ENCODE measurements at regions not wholly inside any gene's neighbourhood (a gene's known extent, or its start where the extent isn't known, plus 50 kb on each side); places are given as distances from the start of the nearest gene placed in this dataset.

DNA sequence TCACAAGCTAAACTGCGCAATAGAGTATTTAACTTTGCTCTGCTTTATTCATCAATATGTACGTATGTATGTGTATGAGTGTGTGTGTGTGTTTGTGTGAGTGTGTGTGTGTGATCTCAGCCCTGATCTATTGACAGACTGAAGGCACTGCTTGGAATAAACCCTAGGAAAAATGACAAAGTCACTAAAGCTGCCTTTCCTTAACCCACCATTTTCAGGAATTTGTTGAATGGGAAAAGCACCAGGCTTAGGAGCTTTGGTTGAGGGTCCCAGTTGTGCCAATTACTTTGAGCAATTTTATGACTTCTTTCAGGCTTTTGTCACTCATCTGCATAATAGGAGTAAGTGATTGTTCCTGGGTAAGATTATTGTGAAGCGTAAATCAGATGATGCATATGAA lies 108.6 kb upstream of the TLR4 start:
- no peak for TF ChIP-seq RFX5 (IDR thresholded peaks at IDR 0.05; ENCODE audit: low read length)
- no peak for TF ChIP-seq ELF1 (IDR thresholded peaks at IDR 0.05)
- no peak for TF ChIP-seq RCOR1 (IDR thresholded peaks at IDR 0.05; ENCODE audit: low read length)
- no peak for TF ChIP-seq RAD21 (IDR thresholded peaks at IDR 0.05; ENCODE audit: low read length)
- TF ChIP-seq, protein P1, sequence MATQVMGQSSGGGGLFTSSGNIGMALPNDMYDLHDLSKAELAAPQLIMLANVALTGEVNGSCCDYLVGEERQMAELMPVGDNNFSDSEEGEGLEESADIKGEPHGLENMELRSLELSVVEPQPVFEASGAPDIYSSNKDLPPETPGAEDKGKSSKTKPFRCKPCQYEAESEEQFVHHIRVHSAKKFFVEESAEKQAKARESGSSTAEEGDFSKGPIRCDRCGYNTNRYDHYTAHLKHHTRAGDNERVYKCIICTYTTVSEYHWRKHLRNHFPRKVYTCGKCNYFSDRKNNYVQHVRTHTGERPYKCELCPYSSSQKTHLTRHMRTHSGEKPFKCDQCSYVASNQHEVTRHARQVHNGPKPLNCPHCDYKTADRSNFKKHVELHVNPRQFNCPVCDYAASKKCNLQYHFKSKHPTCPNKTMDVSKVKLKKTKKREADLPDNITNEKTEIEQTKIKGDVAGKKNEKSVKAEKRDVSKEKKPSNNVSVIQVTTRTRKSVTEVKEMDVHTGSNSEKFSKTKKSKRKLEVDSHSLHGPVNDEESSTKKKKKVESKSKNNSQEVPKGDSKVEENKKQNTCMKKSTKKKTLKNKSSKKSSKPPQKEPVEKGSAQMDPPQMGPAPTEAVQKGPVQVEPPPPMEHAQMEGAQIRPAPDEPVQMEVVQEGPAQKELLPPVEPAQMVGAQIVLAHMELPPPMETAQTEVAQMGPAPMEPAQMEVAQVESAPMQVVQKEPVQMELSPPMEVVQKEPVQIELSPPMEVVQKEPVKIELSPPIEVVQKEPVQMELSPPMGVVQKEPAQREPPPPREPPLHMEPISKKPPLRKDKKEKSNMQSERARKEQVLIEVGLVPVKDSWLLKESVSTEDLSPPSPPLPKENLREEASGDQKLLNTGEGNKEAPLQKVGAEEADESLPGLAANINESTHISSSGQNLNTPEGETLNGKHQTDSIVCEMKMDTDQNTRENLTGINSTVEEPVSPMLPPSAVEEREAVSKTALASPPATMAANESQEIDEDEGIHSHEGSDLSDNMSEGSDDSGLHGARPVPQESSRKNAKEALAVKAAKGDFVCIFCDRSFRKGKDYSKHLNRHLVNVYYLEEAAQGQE (IDR thresholded peaks at IDR 0.05; ENCODE audit: low read depth, low read length), result no peak

DNA sequence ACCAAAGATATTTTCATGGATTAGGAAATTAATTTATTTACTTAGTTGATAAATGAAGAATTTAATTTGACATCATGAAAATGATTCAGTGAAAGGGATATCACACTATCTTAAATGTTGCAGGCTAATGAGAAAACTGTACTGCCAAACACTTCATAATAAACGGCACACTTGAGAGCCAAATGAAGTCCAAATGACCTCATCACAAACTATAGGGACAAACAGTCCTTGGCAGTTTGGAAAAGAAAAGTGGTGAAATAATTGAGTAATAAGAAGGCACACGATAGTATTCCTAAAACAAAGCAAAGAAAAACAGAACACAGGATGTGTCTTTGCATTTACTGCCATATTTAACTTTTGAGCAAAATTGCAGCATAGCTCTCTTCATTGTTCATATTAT lies 116.9 kb upstream of the TLR4 start:
- Histone ChIP-seq H3K9me3 (no peaks in the 10 kb centered on the region; the same call in 1 of the 2 replicates), H2AFZ (ENCODE audit: low read depth) (no peak overlapping the region), H3K9me2 (no peaks in the 10 kb centered on the region), H3K27me3 (ENCODE audit: insufficient read depth) (no peaks in the 10 kb centered on the region), H3K79me2 (ENCODE audit: insufficient read depth) (no peaks in the 10 kb centered on the region), H3K9ac (no peak overlapping the region), H4K20me1 (ENCODE audit: insufficient read depth) (no peaks in the 10 kb centered on the region), H3K36me3 (replicated peaks in 1 of 2; ENCODE audit: control insufficient read depth in 1 of 2, insufficient read depth in 2 of 2, low read length in 1 of 2) (no peaks in the 10 kb centered on the region), H3K4me1 (ENCODE audit: control insufficient read depth in 1 of 2, insufficient read depth in 2 of 2, low read depth in 1 of 2, low read length in 1 of 2) (no peaks in the 10 kb centered on the region), H3K4me3 (ENCODE audit: low read depth in 2 of 2, low read length in 1 of 2) (no peak overlapping the region), H3K27ac (ENCODE audit: low read depth in 2 of 2, low read length in 1 of 2) (no peak overlapping the region), H3F3A (replicated peaks; ENCODE audit: insufficient read depth) (no peaks in the 10 kb centered on the region), H3K4me2 (no peak overlapping the region)
- TF ChIP-seq GABPA (IDR thresholded peaks at IDR 0.05; ENCODE audit: low read depth), result no peak
- TF ChIP-seq GATA2 (CRISPR knock-in tag; IDR thresholded peaks at IDR 0.05), result no peak
- TF ChIP-seq FOXJ3 (CRISPR knock-in tag; IDR thresholded peaks at IDR 0.05), result no peak
- no peak for TF ChIP-seq JUND (IDR thresholded peaks at IDR 0.05)
- TF ChIP-seq ELF1 (IDR thresholded peaks at IDR 0.05), result no peak
- TF ChIP-seq, protein P2, sequence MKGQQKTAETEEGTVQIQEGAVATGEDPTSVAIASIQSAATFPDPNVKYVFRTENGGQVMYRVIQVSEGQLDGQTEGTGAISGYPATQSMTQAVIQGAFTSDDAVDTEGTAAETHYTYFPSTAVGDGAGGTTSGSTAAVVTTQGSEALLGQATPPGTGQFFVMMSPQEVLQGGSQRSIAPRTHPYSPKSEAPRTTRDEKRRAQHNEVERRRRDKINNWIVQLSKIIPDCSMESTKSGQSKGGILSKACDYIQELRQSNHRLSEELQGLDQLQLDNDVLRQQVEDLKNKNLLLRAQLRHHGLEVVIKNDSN (IDR thresholded peaks at IDR 0.05; ENCODE audit: borderline replicate concordance, low read depth), result no peak
- TF ChIP-seq RFX5 (IDR thresholded peaks at IDR 0.05; ENCODE audit: low read length), result no peak
- TF ChIP-seq, protein P3, sequence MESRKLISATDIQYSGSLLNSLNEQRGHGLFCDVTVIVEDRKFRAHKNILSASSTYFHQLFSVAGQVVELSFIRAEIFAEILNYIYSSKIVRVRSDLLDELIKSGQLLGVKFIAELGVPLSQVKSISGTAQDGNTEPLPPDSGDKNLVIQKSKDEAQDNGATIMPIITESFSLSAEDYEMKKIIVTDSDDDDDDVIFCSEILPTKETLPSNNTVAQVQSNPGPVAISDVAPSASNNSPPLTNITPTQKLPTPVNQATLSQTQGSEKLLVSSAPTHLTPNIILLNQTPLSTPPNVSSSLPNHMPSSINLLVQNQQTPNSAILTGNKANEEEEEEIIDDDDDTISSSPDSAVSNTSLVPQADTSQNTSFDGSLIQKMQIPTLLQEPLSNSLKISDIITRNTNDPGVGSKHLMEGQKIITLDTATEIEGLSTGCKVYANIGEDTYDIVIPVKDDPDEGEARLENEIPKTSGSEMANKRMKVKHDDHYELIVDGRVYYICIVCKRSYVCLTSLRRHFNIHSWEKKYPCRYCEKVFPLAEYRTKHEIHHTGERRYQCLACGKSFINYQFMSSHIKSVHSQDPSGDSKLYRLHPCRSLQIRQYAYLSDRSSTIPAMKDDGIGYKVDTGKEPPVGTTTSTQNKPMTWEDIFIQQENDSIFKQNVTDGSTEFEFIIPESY (IDR thresholded peaks at IDR 0.05; ENCODE audit: borderline replicate concordance, low read depth), result no peak
- no peak for DNase-seq
- WGBS (ENCODE audit: low lambda C conversion rate), result 17% methylated on average over 2 of the region's 2 CpGs
- CTCF ChIA-PET, result no interaction called here
- POLR2A ChIA-PET, result no interaction called here

More for the DNA sequence above, 108.6 kb upstream of the TLR4 start:
- no peaks in the 10 kb centered on the region for H4K20me1 ChIP-seq (ENCODE audit: insufficient read depth)
- 30% methylated on average over 3 of the region's 3 CpGs for WGBS (ENCODE audit: low lambda C conversion rate)
- H3K36me3 ChIP-seq (replicated peaks in 1 of 2; ENCODE audit: control insufficient read depth in 1 of 2, insufficient read depth in 2 of 2, low read length in 1 of 2), result no peaks in the 10 kb centered on the region
- no peak overlapping the region for H3K27ac ChIP-seq (ENCODE audit: low read depth in 2 of 2, low read length in 1 of 2)
- no peaks in the 10 kb centered on the region for H3K4me1 ChIP-seq (ENCODE audit: control insufficient read depth in 1 of 2, insufficient read depth in 2 of 2, low read depth in 1 of 2, low read length in 1 of 2)
- H3K79me2 ChIP-seq (ENCODE audit: insufficient read depth), result no peaks in the 10 kb centered on the region
- H3K9me3 ChIP-seq, result no peaks in the 10 kb centered on the region
- no peak for DNase-seq
- no peak overlapping the region for H3K4me3 ChIP-seq (ENCODE audit: low read depth in 2 of 2, low read length in 1 of 2)
- no peaks in the 10 kb centered on the region for H3K9me2 ChIP-seq
- ChIA-PET POLR2A (no interaction called here), CTCF (interaction anchor here (1.3 kb wide), 1 partner anchor 27 kb away, joined by 3 read pairs; no protein-coding TSS in a partner anchor)
- no peak overlapping the region for H3K9ac ChIP-seq
- no peak overlapping the region for H2AFZ ChIP-seq (ENCODE audit: low read depth)
- no peaks in the 10 kb centered on the region for H3K27me3 ChIP-seq (ENCODE audit: insufficient read depth)
- H3F3A ChIP-seq (replicated peaks; ENCODE audit: insufficient read depth), result no peaks in the 10 kb centered on the region
- no peak overlapping the region for H3K4me2 ChIP-seq
